K562 (cell line): ENCODE measurements at regions not wholly inside any gene's neighbourhood (a gene's known extent, or its start where the extent isn't known, plus 50 kb on each side); places are given as distances from the start of the nearest gene placed in this dataset. TPM values are rescaled to one million over a fixed set of nuclear protein-coding genes. Genes with fewer than 3 reads are reported as not detected.

Source experiments
- small RNA-seq: library from RNA; depleted of rRNA; stranded (forward); fragments of <200 nt; gene quantifications from one replicate; pipeline ENCODE3, GENCODE V24; 2014

Small RNA genes in the stretch of these regions (small RNA-seq; reads per million reads assigned to genes)
- gene UQCRHP3 = not detected
